ENCODE measurements at regions not wholly inside any gene's neighbourhood (a gene's known extent, or its start where the extent isn't known, plus 50 kb on each side); places are given as distances from the start of the nearest gene placed in this dataset.

- TF ChIP-seq POLR2A (IDR thresholded peaks at IDR 0.05) (no peak), CTCF (IDR thresholded peaks at IDR 0.05) (no peak)
Observed at GRCh38 chr10:58451193-58451889, 61.3 kb upstream of the BICC1 start.
